OCI-LY1 (cell line): ENCODE measurements at regions not wholly inside any gene's neighbourhood (a gene's known extent, or its start where the extent isn't known, plus 50 kb on each side); places are given as distances from the start of the nearest gene placed in this dataset.

Experiments
- H2AFZ ChIP-seq: fragments of 200-600 bp; sonication (generic), shearing (Covaris generic); 2 replicates; pipeline ENCODE4 v1.6.0; 2014; ENCODE audit warnings: antibody characterized with exemption, mild to moderate bottlenecking, low read length
- H3F3A ChIP-seq: fragments of 200-600 bp; sonication (generic), shearing (Covaris generic); 2 replicates; pipeline ENCODE4 v1.6.0; 2014; ENCODE audit warnings: mild to moderate bottlenecking, antibody characterized with exemption, low read length, moderate library complexity; ENCODE audit not compliant: insufficient read depth
- H3K27ac ChIP-seq: fragments of 200-600 bp; sonication (generic); 2 replicates; pipeline ENCODE4 v1.5.1; 2014; ENCODE audit warnings: low read length, mixed run types, mild to moderate bottlenecking, low read depth; ENCODE audit not compliant: poor library complexity, severe bottlenecking
- H3K27me3 ChIP-seq: fragments of 200-600 bp; sonication (generic); 2 replicates; pipeline ENCODE4 v1.6.0; 2014; ENCODE audit warnings: antibody characterized with exemption, mild to moderate bottlenecking, low read length, moderate library complexity; ENCODE audit not compliant: insufficient read depth
- H3K36me3 ChIP-seq: fragments of 200-600 bp; sonication (generic); 2 replicates; pipeline ENCODE4 v1.6.1; 2014; ENCODE audit warnings: mild to moderate bottlenecking, antibody characterized with exemption, low read length, moderate library complexity, mixed read lengths; ENCODE audit not compliant: insufficient read depth
- H3K4me1 ChIP-seq: fragments of 200-600 bp; sonication (generic); 2 replicates; pipeline ENCODE4 v1.5.1; 2014; ENCODE audit warnings: mild to moderate bottlenecking, low read length, moderate library complexity; ENCODE audit not compliant: insufficient read depth, severe bottlenecking
- H3K4me2 ChIP-seq: fragments of 200-600 bp; sonication (generic), shearing (Covaris generic); 2 replicates; pipeline ENCODE4 v1.6.1; 2014; ENCODE audit warnings: low read length
- H3K4me3 ChIP-seq: fragments of 200-600 bp; sonication (generic); 2 replicates; pipeline ENCODE4 v1.5.1; 2014; ENCODE audit warnings: low read length, low read depth, mild to moderate bottlenecking, mixed read lengths; ENCODE audit not compliant: poor library complexity, severe bottlenecking
- H3K79me2 ChIP-seq: fragments of 200-600 bp; shearing (Covaris generic); 2 replicates; pipeline ENCODE4 v1.6.1; 2016; ENCODE audit warnings: mixed run types, low read length, mixed read lengths; ENCODE audit not compliant: insufficient read depth
- H3K9ac ChIP-seq: fragments of 200-600 bp; sonication (generic), shearing (Covaris generic); 2 replicates; pipeline ENCODE4 v1.6.1; 2014; ENCODE audit warnings: mild to moderate bottlenecking, low read length, mixed read lengths
- H3K9me2 ChIP-seq: fragments of 200-600 bp; sonication (generic), shearing (Covaris generic); 2 replicates; pipeline ENCODE4 v1.6.1; 2014; ENCODE audit warnings: low read depth, mild to moderate bottlenecking, low read length, mixed read lengths
- H3K9me3 ChIP-seq: fragments of 200-600 bp; shearing (Covaris generic); 2 replicates; pipeline ENCODE4 v1.6.1; 2014; ENCODE audit warnings: low read length, mixed read lengths
- H4K20me1 ChIP-seq: fragments of 200-600 bp; sonication (generic), shearing (Covaris generic); 2 replicates; pipeline ENCODE4 v1.6.0; 2016; ENCODE audit warnings: mild to moderate bottlenecking, low read length; ENCODE audit not compliant: insufficient read depth
- CTCF ChIP-seq: fragments of 200-600 bp; sonication (generic), shearing (Covaris generic); IDR thresholded peaks from 2 replicates; pipeline ENCODE4 v1.5.1; 2017; ENCODE audit warnings: mild to moderate bottlenecking, antibody characterized with exemption, low read length, moderate library complexity, mixed read lengths
- EZH2 ChIP-seq: fragments of 200-600 bp; sonication (generic), shearing (Covaris generic); IDR thresholded peaks from 2 replicates; pipeline ENCODE4 v1.8.0; 2017; ENCODE audit warnings: borderline replicate concordance, mixed run types, mild to moderate bottlenecking, antibody characterized with exemption, low read length, moderate library complexity, mixed read lengths

DNA sequence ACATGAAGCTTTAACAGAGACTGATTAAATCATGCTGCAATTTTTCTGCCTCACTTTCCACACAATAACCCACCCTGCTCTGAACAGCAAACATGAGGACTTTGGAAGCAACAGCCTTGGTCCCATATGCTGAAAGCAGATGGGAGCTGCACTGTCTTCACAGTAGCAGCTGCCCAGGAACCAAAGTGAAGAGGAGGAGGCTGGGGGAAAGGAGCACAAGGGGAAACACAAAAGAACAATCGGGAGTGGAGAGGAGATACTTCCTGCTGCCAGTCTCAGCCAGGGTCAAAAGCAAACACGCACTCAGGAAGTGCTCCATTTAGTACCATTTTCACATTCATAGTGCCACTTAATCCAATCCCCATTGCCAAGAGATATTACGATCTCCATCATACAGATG, 183.3 kb upstream of the PUM3 start:
- Histone ChIP-seq H3K27ac (no peak overlapping the region), H3K27me3 (no peaks in the 10 kb centered on the region), H3F3A (no peaks in the 10 kb centered on the region), H4K20me1 (no peaks in the 10 kb centered on the region), H3K9ac (no peak overlapping the region), H2AFZ (no peak overlapping the region), H3K4me3 (no peak overlapping the region), H3K36me3 (no peaks in the 10 kb centered on the region), H3K79me2 (no peaks in the 10 kb centered on the region), H3K4me1 (no peaks in the 10 kb centered on the region), H3K9me3 (no peaks in the 10 kb centered on the region), H3K9me2 (no peaks in the 10 kb centered on the region), H3K4me2 (no peak overlapping the region)
- TF ChIP-seq CTCF (no peak), EZH2 (no peak)

- H3K9ac ChIP-seq, result no peak overlapping the region
- no peaks in the 10 kb centered on the region for H4K20me1 ChIP-seq
- H2AFZ ChIP-seq, result no peak overlapping the region
- no peak overlapping the region for H3K4me2 ChIP-seq
- H3K9me2 ChIP-seq, result no peaks in the 10 kb centered on the region
- no peaks in the 10 kb centered on the region for H3K9me3 ChIP-seq
- no peaks in the 10 kb centered on the region for H3K79me2 ChIP-seq
- H3K4me1 ChIP-seq, result no peaks in the 10 kb centered on the region
- H3K4me3 ChIP-seq, result no peak overlapping the region
- H3F3A ChIP-seq, result no peaks in the 10 kb centered on the region
- TF ChIP-seq EZH2, result no peak
- no peak for TF ChIP-seq CTCF
- no peaks in the 10 kb centered on the region for H3K27me3 ChIP-seq
- H3K27ac ChIP-seq, result no peak overlapping the region
- H3K36me3 ChIP-seq, result no peaks in the 10 kb centered on the region
Observed at GRCh38 chr9:3023449-3023848, 179.6 kb upstream of the PUM3 start.

DNA sequence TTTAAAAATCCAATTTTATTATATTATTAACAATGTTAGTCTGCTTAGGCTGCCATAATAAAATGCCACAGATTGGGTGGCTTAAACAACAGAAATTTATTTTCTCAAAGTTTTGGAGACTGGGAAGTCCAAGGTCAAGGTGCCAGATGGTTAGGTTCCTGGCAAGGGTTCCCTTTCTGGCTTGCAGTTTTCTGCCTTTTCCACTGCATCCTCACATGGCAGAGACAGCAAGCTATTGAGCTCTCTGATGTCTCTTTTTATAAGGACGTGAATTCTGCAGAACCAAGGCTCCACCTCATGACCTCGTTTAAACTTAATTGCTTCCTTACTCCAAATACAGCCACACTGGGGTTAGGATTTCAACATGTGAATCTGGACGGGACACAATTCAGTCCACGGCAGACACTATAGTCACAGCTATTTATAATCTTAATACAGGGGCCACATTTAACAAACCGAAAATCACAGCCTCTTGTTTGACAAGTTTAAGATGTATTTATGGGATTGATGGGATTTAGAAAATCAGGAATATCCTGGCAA, 174.9 kb upstream of the PUM3 start:
- no peaks in the 10 kb centered on the region for H3K4me1 ChIP-seq
- H4K20me1 ChIP-seq, result no peaks in the 10 kb centered on the region
- no peaks in the 10 kb centered on the region for H3K9me2 ChIP-seq
- no peaks in the 10 kb centered on the region for H3K9me3 ChIP-seq
- no peak overlapping the region for H3K27ac ChIP-seq
- no peaks in the 10 kb centered on the region for H3K27me3 ChIP-seq
- no peak overlapping the region for H3K9ac ChIP-seq
- no peaks in the 10 kb centered on the region for H3F3A ChIP-seq
- H3K79me2 ChIP-seq, result no peaks in the 10 kb centered on the region
- H3K4me3 ChIP-seq, result no peak overlapping the region
- TF ChIP-seq EZH2 (no peak), CTCF (no peak)
- H3K4me2 ChIP-seq, result no peak overlapping the region
- no peaks in the 10 kb centered on the region for H3K36me3 ChIP-seq
- H2AFZ ChIP-seq, result no peak overlapping the region
